KBM-7 (cell line): ENCODE measurements at regions not wholly inside any gene's neighbourhood (a gene's known extent, or its start where the extent isn't known, plus 50 kb on each side); places are given as distances from the start of the nearest gene placed in this dataset.

ENCODE experiments used
- DNase-seq: peaks from one replicate; pipeline ENCODE4 v3.0.0-alpha.2; 2015
- in situ Hi-C: fragments of 300-500 bp; cut with MboI; formaldehyde crosslinking; loops from 2 replicates; pipeline ENCODE4 v1.14.3; 2020; ENCODE audit warnings: low sequenced_read_pairs, low pct_unique_long_range_greater_than_20kb, mixed read lengths

DNA sequence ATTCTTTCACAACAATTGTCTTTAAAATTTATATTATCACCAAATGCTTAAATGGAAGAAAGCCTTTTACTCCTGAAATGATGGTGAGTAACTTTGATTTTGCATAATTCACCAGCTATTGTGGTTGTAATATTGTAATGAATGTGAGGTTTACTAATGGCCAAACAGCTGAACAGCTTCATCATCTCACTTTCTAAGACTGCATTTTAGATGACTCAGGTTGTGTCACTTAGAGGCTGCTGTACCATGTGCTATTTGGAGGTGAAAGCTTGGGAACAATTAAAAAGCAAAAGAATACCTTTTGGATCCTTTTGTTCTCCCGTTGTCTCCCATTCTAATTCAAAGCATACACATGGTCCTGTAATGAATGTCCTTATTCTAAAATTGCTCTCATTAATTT lies 604.0 kb upstream of the PFKP start:
- in situ Hi-C loops, result no loop called here

GRCh38 chr10:2462581-2462980 lies 604.8 kb upstream of the PFKP start:
- DNase-seq, result no peak
- in situ Hi-C loops, result no loop called here

More for the DNA sequence above, 604.0 kb upstream of the PFKP start:
- DNase-seq, result no peak

DNA sequence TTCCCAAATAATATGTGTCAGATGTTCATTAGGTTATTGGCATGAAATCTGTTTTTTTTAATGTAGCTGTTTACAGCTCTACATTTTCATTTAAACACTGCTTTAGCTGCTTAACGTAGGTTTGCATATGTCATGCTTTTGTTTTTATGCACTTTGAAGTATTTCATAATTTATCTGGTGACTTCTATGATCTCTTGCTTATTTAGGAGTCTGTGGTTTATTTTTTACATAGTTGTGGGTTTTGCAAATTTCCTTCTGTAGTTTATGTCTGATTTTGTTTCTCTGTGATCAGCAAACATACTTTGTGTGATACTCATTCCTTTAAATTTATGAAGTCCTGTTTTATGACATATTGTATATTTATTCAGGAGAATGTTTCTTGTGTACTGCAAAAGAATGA lies 606.5 kb upstream of the PFKP start:
- in situ Hi-C loops, result no loop called here
- DNase-seq, result no peak

DNA sequence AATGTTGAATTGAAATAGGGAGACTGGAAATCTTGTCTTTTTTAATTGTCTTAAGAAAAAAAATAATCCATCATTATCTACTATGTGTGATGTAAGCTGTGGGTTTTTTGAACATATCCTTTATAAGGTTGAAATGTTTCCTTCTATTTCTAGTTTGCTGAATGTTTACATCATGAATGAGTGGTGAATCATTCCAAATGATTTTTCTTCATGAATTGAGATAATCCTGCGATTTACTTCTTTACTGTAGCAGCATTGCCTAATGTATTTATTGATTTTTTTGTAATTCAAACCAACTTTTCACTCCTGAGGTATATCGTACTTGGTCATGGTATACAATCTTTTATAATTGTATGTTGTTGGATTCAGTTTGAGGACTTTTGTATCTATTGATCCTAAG lies 607.6 kb upstream of the PFKP start:
- in situ Hi-C loops, result no loop called here
- DNase-seq, result no peak

GRCh38 chr10:2456834-2457233 lies 610.5 kb upstream of the PFKP start:
- in situ Hi-C loops, result no loop called here
- no peak for DNase-seq

DNA sequence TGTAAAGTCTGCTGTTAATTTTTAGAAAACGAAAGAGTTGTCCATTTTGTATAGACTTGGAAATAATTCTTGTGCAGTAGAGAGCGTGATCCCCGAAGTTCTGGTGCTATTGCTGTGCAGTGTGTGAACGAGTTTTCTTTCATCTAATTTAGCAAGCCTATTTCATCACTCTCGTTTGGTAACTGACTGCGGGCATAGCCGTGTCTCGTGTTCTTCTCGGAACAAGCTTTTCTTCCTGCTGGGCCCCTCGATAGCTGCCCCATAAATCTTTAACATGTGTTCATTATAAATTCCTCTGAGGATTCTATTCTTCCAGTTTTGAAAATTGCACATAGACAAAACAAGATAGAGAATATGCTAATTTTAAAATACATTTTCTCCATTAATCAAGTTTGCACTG lies 622.0 kb upstream of the PFKP start:
- DNase-seq, result no peak
- in situ Hi-C loops, result no loop called here

GRCh38 chr10:2439983-2440382 lies 627.4 kb upstream of the PFKP start:
- in situ Hi-C loops, result no loop called here
- no peak for DNase-seq

GRCh38 chr10:2439000-2439399 lies 628.3 kb upstream of the PFKP start:
- no peak for DNase-seq
- in situ Hi-C loops, result no loop called here

- no peak for DNase-seq
- in situ Hi-C loops, result no loop called here
These were observed 629.0 kb upstream of the PFKP start for GRCh38 chr10:2438248-2438939.

DNA sequence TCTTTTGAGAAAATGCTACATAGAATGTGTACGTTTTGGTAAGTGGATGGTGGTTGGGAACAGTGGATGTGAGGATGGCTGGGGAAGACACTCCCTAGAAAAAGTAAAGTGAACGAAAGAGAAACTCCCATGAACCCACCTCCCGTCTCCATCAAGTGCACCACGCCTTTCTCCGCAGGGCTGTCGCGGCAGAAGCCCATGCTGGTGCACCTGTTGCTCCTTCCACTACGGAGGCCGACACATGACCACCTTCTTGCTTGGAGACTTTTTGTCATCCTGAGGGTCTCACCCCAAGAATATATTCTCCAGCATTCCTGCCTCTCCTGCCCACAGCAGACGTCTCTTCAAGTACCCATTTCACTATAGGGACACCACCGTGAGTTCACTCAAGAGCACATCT lies 630.4 kb upstream of the PFKP start:
- in situ Hi-C loops, result no loop called here
- DNase-seq, result no peak

GRCh38 chr10:2431961-2432360 lies 635.4 kb upstream of the PFKP start:
- no peak for DNase-seq
- in situ Hi-C loops, result no loop called here

DNA sequence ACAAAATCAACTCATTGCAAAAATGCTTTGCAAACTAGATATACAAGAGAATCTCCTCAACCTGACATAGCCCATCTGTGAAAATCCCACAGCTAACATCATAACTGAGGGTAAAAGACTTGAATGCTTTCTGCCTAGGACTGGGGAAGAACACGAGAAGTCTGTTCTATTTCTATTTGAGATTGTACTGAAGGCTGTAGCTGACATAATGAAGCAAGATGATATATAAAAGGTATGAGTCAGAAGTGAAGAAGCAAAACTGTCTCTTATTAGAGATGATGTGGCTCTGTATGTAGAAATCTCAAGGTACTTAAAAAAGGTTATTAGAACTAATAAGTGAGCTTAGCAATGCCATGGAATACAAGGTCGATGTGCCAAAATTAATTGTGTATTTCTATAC lies 639.9 kb upstream of the PFKP start:
- in situ Hi-C loops, result no loop called here
- no peak for DNase-seq

GRCh38 chr10:2425320-2425719 lies 642.0 kb upstream of the PFKP start:
- DNase-seq, result no peak
- in situ Hi-C loops, result no loop called here

DNA sequence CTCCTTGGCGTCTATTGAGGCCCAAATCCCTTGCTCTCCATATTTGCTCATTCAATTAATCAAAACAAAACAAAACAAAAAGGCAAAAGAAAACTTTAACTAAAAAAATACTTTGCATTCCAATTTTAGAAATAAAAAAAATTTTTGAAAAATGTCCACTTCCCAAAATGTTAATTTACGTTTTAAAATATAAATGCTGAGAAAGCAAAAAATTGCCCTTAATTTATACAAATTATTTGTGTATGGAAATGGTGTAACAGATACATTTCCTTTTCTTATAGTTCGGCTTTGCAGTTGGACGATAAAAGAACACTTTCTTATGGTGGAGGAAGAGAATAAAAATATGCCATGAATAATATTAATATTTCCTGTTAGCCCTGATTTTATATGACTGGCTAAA lies 652.8 kb upstream of the PFKP start:
- no peak for DNase-seq
- in situ Hi-C loops, result no loop called here

GRCh38 chr10:2414039-2414438 lies 653.3 kb upstream of the PFKP start:
- no peak for DNase-seq

GRCh38 chr10:2410049-2410448 lies 657.3 kb upstream of the PFKP start:
- in situ Hi-C loops, result no loop called here
- DNase-seq, result no peak

More at GRCh38 chr10:2414039-2414438, 653.3 kb upstream of the PFKP start:
- in situ Hi-C loops, result no loop called here

GRCh38 chr10:2401459-2401858 lies 664.1 kb upstream of the ADARB2 start:
- no peak for DNase-seq
- in situ Hi-C loops, result no loop called here

DNA sequence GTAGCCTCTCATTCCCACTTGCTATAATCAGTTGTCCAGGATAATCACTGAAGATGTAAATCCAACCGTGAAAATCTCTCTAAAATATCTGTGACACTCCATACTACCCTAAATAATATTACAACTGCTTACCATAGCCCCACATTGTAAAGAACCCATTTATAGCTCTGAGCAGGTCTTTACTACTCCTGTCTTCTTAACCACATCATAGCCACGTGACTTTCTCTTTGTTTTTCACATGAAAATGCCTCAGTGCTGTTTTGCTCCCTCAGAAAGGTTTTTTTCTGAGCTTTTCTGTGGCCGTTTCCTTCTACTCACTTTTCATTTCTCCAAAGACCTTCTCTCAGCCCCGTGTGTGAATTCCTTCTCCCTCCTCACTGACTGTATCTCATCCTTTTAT lies 662.2 kb upstream of the ADARB2 start:
- in situ Hi-C loops, result no loop called here
- no peak for DNase-seq

DNA sequence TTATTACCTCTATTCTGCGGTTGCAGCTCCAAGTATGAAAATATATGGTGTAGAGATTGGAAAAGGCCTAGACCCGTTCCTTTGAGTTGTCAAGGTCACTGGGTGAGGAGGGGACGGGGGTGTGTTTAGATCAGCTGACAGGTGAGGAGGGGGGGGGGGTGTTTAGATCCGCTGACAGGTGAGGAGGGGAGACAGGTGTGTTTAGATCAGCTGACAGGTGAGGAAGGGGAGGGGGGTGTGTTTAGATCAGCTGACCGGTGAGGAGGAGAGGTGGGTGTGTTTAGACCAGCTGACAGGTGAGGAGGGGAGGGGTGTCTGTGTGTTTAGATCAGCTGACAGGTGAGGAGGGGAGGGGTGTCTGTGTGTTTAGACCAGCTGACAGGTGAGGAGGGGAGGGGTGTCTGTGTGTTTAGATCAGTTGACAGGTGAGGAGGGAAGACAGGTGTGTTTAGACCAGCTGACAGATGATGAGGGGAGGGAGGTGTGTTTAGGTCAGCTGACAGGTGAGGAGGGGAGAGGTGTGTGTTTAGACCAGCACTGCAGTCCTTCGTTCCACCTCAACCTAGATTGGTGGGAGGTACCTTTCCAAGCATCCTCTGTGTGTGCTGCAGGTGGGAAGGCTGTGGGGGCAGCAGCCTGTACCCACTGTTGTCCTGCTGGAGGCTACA lies 655.0 kb upstream of the ADARB2 start:
- no peak for DNase-seq
- in situ Hi-C loops, result no loop called here

GRCh38 chr10:2387672-2388071 lies 650.3 kb upstream of the ADARB2 start:
- in situ Hi-C loops, result no loop called here
- no peak for DNase-seq

DNA sequence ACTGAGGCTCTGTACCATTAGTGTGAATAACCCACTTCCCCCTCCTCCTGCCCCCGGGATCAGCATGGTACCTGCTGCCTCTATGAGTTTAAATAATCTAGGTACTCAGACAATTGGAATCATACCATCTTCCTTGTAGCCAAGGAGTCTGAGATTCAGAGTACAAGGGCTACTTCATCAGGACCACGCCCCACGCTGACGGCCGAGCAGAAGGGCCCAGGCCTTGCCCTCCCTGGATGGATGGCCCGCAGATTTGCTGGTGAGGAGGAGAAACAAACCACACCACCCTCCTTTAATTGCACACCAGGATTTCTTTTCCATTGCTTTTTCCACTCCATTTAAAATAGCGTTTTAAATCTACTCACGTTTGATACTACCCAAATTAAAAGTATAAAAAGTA lies 649.9 kb upstream of the ADARB2 start:
- no peak for DNase-seq
- in situ Hi-C loops, result no loop called here
